ENCODE measurements at regions not wholly inside any gene's neighbourhood (a gene's known extent, or its start where the extent isn't known, plus 50 kb on each side); places are given as distances from the start of the nearest gene placed in this dataset.

DNA sequence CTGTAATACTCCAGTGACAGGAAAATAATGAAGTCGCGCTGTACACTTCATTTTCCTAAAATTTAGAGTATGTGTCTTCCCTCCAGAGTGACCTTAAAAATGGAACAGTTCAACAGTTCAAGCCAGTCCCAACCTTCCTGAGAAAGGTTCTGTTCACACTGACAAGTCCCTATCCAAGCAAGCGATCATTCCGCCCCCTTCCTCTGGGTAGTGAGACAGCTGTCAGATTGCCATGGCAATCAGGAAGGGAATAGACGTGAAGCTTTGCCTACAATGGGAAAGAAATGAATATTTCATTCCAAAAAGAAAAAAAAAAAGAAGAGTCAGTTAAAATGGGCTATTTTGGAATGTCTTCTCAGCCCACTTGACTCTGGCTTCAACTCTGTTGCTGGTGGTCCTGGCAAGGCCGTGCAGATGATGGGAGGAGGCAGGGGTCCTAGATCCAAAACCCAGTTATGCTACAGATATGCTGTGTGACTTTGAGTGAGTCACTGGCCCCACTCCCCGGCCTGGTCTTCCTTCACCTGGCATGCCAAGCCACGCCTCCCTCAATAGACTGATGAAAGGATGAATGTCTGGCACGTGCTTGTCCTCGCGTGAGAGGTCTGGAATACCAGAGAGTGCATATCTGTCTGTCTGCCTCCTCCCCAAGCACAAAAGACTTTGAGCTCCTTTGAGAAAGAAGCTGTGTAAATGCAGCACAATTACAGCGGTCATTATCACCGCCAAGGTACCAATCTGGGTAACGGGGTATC is 165.8 kb upstream of the WWC1 start:
- TF ChIP-seq EZH2phosphoT487 (IDR thresholded peaks at IDR 0.05; ENCODE audit: borderline replicate concordance, low read depth, low read length): no peak
- TF ChIP-seq, protein P1, sequence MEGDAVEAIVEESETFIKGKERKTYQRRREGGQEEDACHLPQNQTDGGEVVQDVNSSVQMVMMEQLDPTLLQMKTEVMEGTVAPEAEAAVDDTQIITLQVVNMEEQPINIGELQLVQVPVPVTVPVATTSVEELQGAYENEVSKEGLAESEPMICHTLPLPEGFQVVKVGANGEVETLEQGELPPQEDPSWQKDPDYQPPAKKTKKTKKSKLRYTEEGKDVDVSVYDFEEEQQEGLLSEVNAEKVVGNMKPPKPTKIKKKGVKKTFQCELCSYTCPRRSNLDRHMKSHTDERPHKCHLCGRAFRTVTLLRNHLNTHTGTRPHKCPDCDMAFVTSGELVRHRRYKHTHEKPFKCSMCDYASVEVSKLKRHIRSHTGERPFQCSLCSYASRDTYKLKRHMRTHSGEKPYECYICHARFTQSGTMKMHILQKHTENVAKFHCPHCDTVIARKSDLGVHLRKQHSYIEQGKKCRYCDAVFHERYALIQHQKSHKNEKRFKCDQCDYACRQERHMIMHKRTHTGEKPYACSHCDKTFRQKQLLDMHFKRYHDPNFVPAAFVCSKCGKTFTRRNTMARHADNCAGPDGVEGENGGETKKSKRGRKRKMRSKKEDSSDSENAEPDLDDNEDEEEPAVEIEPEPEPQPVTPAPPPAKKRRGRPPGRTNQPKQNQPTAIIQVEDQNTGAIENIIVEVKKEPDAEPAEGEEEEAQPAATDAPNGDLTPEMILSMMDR (conservative IDR thresholded peaks at IDR 0.05; ENCODE audit: low read length): no peak
- no peak overlapping the region for H3K4me3 ChIP-seq (ENCODE audit: low read depth, low read length, poor library complexity, severe bottlenecking)
- no peaks in the 10 kb centered on the region for H3K9me3 ChIP-seq (ENCODE audit: low read length)
- no peaks in the 10 kb centered on the region for H3K4me1 ChIP-seq (ENCODE audit: insufficient read depth, low read length, poor library complexity, severe bottlenecking)
- ChIA-PET POLR2A (no interaction called here), CTCF (ENCODE audit: unreplicated experiment) (no interaction called here)
- no peaks in the 10 kb centered on the region for H3K9me2 ChIP-seq (ENCODE audit: insufficient read depth, low read length)
- intact Hi-C loops (cut with micrococcal nuclease; ENCODE audit: unreplicated experiment): no loop called here
- H3K4me2 ChIP-seq (ENCODE audit: low read length): no peak overlapping the region
- H3K27ac ChIP-seq (ENCODE audit: low read depth, low read length, poor library complexity, severe bottlenecking): no peak overlapping the region
- no TSS peak for BruUV-seq (replicated peaks)
- H3K36me3 ChIP-seq (ENCODE audit: insufficient read depth, low read length): no peaks in the 10 kb centered on the region
- no peaks in the 10 kb centered on the region for H4K20me1 ChIP-seq (ENCODE audit: insufficient read depth, low read length)
- no peak for DNase-seq (ENCODE audit: low spot score)
- no peak overlapping the region for H2AFZ ChIP-seq (ENCODE audit: low read length)
- no peaks in the 10 kb centered on the region for H3K79me2 ChIP-seq (ENCODE audit: insufficient read depth, low read depth, low read length)

DNA sequence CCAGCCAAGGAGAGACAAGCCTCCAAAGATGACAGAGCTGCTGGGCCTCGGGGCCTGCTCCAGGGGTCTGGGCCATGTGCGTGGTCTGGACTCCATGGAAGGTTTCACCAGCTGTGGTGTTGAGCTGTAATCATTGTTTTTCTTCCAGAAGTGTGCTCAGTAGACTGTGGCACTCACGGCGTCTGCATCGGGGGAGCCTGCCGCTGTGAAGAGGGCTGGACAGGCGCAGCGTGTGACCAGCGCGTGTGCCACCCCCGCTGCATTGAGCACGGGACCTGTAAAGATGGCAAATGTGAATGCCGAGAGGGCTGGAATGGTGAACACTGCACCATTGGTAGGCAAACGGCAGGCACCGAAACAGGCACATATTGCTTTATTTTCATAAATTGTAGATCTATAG is 164.8 kb upstream of the WWC1 start:
- Histone ChIP-seq H3K36me3 (ENCODE audit: insufficient read depth, low read length) (no peaks in the 10 kb centered on the region), H2AFZ (ENCODE audit: low read length) (no peak overlapping the region), H4K20me1 (ENCODE audit: insufficient read depth, low read length) (no peaks in the 10 kb centered on the region), H3K9me3 (ENCODE audit: low read length) (no peaks in the 10 kb centered on the region), H3K79me2 (ENCODE audit: insufficient read depth, low read depth, low read length) (no peaks in the 10 kb centered on the region), H3K9me2 (ENCODE audit: insufficient read depth, low read length) (no peaks in the 10 kb centered on the region), H3K4me3 (ENCODE audit: low read depth, low read length, poor library complexity, severe bottlenecking) (no peak overlapping the region), H3K27ac (ENCODE audit: low read depth, low read length, poor library complexity, severe bottlenecking) (no peak overlapping the region), H3K4me2 (ENCODE audit: low read length) (no peak overlapping the region), H3K4me1 (ENCODE audit: insufficient read depth, low read length, poor library complexity, severe bottlenecking) (no peaks in the 10 kb centered on the region)
- no TSS peak for BruUV-seq (replicated peaks)
- CTCF ChIA-PET (ENCODE audit: unreplicated experiment): no interaction called here
- DNase-seq (ENCODE audit: low spot score): no peak
- no peak for TF ChIP-seq EZH2phosphoT487 (IDR thresholded peaks at IDR 0.05; ENCODE audit: borderline replicate concordance, low read depth, low read length)
- TF ChIP-seq, protein P1 (conservative IDR thresholded peaks at IDR 0.05; ENCODE audit: low read length): no peak
- intact Hi-C loops (cut with micrococcal nuclease; ENCODE audit: unreplicated experiment): no loop called here
- POLR2A ChIA-PET: no interaction called here

DNA sequence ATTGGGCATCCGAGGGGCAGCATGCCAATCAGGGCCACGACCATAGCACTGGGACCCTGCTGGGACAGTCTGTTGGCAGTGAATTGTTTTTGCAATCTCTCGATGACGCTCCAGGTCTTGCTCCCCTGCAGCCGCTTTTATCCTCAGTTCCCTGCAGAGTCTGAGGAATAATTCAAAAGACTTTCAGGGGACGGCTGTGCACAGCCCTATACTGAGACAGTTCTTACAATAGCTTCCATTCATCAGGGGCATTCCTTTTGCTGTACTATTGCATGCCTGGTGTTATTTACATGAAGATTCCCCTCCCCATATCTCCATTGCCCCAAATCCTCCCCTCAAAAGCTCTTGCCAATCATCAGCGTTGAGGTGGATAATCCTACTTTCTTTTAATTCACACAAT is 163.3 kb upstream of the WWC1 start:
- BruUV-seq (replicated peaks): no TSS peak
- TF ChIP-seq, protein P1 (conservative IDR thresholded peaks at IDR 0.05; ENCODE audit: low read length): no peak
- TF ChIP-seq EZH2phosphoT487 (IDR thresholded peaks at IDR 0.05; ENCODE audit: borderline replicate concordance, low read depth, low read length): no peak
- H3K36me3 ChIP-seq (ENCODE audit: insufficient read depth, low read length): no peaks in the 10 kb centered on the region
- intact Hi-C loops (cut with micrococcal nuclease; ENCODE audit: unreplicated experiment): no loop called here
- no peaks in the 10 kb centered on the region for H4K20me1 ChIP-seq (ENCODE audit: insufficient read depth, low read length)
- no peak overlapping the region for H2AFZ ChIP-seq (ENCODE audit: low read length)
- no peaks in the 10 kb centered on the region for H3K9me2 ChIP-seq (ENCODE audit: insufficient read depth, low read length)
- H3K9me3 ChIP-seq (ENCODE audit: low read length): no peaks in the 10 kb centered on the region
- ChIA-PET CTCF (ENCODE audit: unreplicated experiment) (no interaction called here), POLR2A (no interaction called here)
- H3K27ac ChIP-seq (ENCODE audit: low read depth, low read length, poor library complexity, severe bottlenecking): no peak overlapping the region
- H3K4me1 ChIP-seq (ENCODE audit: insufficient read depth, low read length, poor library complexity, severe bottlenecking): no peaks in the 10 kb centered on the region
- DNase-seq (ENCODE audit: low spot score): no peak
- H3K4me3 ChIP-seq (ENCODE audit: low read depth, low read length, poor library complexity, severe bottlenecking): no peak overlapping the region
- no peak overlapping the region for H3K4me2 ChIP-seq (ENCODE audit: low read length)
- no peaks in the 10 kb centered on the region for H3K79me2 ChIP-seq (ENCODE audit: insufficient read depth, low read depth, low read length)
